Activated naive CD4-positive, alpha-beta T cell (primary cell): ENCODE measurements at regions not wholly inside any gene's neighbourhood (a gene's known extent, or its start where the extent isn't known, plus 50 kb on each side); places are given as distances from the start of the nearest gene placed in this dataset.
"Not testable (repeated sequence)": the region's sequence is repeated elsewhere in the genome, so short reads cannot be mapped to it uniquely, and the experiment has no call there.

ENCODE experiments used
- DNase-seq, 4 experiments: peaks; one replicate each; lab custom pipeline; 2025; lab: John Stamatoyannopoulos, UW

DNA sequence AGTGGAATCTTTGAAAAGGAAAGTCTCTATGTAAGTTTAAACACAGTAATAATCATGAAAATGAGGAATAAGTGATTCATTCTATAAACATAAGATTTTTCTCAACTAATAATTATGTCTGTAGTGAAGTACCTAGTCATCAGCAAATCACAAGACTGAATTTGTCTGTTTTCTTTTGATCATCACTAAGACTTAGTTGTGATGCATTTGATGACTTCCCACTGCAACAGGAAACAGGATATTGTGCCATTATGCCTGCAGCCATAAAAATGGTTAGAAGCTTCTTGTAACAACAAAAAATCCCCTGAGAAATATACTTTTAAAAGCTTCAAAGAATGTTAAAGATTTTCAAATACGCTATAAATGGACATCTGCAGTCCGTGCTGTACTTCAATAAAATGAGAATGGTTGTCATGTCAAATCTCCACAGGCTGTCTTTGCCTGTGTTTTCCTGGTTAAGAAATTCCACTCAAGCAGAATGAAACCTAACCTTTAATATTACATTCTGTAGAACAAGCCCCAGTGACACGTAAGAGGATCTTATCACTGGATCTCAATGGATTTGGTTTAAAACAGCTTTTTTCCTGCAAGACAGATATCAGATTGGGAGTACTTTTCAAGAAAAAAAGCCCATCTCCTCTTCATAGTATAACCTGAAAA, 1262.3 kb upstream of the PHF14 start:
- no peak for DNase-seq

DNA sequence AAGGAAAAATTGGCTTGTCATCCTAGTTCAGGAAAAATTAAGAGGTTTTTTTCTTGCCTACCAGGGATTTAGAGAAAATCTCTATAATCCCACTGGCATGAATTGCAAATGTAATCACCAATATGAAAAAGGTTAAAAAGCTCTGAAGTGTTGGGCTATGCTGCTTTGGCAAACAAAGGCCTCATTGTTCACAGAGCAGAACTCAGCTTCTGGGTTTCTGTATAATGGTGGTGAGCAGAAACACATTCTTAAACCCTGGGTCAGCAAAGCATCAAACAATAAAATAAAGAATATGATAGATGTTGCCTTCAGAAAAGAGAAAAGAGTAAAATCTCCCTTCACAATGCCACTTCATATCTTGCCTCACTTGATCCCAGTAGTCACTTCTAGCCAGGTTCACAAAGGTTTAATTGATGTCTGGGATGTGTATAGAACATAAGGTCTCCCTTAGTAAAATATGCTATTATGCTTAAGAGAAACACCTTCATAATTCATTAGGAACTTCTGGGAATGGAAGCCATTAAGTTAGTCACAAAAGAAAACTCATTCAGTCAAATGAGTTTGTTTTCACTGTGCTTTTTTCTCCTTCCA, 1255.5 kb upstream of the PHF14 start:
- no peak for DNase-seq

DNA sequence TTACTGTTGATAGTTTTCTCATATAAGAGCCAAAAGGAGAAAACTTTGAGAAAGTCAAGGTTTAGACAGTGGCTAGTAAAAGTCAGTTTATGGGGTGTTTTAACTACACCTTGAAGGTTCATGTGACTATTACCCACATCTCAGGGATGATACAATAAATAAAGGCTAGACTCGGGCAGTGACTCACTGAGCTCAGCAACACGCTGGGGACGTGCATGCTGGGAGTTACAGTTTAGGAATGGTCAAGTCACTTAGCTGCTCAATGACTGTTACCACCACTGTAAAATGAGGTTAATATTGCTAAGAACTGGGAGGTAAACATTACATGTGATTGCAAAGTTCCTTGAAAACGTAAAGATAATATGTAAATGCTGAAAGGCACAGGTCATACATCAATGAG, 1254.4 kb upstream of the PHF14 start:
- no peak for DNase-seq

GRCh38 chr7:9719721-9720120, 1254.0 kb upstream of the PHF14 start:
- no peak for DNase-seq

- DNase-seq = not testable (repeated sequence)
Measured at GRCh38 chr7:9725940-9726663, 1247.6 kb upstream of the PHF14 start.

DNA sequence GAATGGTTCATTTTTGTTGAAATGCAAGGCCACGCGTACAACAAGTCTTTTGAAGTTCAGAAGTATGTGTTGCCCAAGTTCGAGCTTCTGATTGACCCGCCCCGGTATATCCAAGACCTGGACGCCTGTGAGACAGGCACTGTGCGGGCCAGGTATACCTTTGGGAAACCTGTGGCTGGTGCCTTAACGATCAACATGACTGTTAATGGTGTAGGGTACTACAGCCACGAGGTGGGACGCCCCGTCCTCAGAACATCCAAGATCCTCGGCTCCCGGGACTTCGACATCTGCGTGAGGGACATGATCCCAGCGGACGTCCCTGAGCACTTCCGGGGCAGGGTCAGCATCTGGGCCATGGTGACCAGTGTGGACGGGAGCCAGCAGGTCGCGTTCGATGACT, 1246.9 kb upstream of the PHF14 start:
- not testable (repeated sequence) for DNase-seq

GRCh38 chr7:9727467-9727869, 1246.2 kb upstream of the PHF14 start:
- DNase-seq = not testable (repeated sequence)

DNA sequence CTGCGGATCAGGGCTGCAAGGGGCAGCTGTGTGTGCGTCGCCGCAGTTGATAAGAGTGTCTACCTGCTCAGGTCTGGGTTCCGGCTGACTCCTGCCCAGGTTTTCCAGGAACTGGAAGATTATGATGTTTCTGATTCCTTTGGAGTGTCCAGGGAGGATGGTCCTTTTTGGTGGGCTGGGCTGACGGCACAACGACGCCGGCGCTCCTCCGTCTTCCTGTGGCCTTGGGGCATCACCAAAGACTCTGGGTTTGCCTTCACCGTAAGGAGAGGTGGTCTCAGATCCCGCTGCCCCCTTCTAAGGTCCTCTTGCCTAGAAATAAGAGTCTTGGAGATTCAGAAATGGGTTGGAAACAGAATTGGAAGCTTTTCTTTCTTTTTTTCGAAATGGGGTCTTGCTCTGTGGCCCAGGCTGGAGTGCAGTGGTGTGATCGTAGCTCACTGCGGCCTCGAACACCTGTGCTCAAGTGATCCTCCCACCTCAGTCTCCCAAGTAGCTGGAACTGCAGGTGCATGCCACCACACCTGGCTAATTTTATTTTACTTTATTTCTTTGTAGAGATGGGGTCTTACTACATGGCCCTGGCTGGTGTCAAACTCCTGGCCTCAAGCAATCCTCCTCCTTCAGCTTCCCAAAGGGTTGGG, 1245.5 kb upstream of the PHF14 start:
- not testable (repeated sequence) for DNase-seq

DNA sequence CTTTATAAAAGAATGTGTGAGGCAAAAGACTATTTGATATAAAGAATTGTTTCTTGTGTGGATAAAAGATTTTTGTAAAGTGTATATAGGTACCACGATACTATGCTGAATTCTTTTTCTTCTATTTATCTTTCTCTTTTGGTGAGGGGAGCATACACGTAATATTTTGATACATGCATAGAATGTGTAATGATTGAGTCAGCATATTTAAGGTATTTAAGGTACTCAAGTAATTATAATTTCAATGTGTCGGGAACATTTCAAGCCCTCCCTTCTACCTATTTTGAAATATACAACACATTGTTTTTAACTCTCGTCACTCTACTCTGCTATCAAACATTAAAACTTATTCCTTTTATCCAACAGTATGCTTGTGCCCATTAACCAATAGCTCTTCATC, 1221.6 kb upstream of the PHF14 start:
- DNase-seq = no peak

- no peak for DNase-seq
Measured at GRCh38 chr7:9761224-9761623, 1212.4 kb upstream of the PHF14 start.

DNA sequence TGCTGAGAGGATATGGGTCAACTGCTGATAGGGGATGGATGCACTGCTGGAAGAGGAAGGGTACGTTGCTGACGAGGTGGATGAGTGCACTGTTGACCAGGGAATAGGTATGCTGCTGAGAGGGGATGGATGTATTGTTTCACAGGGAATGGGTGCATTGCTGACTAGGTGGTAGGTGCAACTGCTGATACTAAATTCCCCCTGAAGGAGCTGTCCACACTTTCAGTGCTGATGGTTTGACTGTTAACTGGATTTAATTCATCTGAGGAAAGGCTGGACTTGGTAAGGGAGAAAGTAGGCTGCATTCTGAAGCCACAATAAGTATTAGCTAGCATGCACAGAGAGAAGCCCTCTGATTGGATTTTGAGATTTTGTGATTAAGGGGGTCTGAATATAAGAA, 1196.8 kb upstream of the PHF14 start:
- DNase-seq = no peak

GRCh38 chr7:9778367-9778766, 1195.3 kb upstream of the PHF14 start:
- no peak for DNase-seq

GRCh38 chr7:9781710-9782109, 1192.0 kb upstream of the PHF14 start:
- DNase-seq = no peak

DNA sequence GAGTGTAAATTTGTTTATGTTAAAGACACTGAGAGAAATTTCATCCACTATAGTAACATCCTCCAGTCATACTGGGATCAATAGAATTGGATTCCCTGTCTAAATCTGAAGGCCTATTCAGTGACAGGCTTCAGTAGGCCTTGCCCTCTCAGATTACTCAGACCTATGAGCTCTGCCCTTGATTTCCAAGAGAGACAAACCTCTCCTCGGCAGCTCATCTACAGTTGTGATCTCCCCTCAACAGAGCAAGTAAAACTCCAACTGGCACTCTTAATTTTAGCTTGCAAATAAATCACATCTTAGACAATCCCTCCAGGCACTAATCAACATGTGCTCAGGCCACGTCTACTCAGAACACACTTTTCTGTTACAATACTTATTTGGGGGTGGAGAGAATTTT, 1191.4 kb upstream of the PHF14 start:
- DNase-seq = no peak

DNA sequence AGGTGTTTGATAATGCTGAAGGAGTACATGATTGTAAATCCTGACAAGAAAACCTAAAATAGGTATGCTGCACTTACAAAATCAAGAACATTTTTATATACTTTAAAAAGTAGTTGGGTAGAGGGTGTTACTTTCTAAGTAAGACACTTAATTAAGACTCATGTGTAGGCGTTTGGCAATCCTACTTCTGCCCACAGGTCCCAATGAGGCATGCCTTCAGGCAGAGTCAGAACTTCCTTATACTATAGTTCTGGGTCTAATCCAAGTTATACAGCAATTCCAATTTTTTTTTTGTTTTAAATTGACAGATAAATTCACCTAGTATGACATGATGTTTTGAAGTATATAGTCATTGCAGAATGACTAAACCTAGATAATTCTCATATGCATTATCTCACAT, 1188.5 kb upstream of the PHF14 start:
- no peak for DNase-seq

DNA sequence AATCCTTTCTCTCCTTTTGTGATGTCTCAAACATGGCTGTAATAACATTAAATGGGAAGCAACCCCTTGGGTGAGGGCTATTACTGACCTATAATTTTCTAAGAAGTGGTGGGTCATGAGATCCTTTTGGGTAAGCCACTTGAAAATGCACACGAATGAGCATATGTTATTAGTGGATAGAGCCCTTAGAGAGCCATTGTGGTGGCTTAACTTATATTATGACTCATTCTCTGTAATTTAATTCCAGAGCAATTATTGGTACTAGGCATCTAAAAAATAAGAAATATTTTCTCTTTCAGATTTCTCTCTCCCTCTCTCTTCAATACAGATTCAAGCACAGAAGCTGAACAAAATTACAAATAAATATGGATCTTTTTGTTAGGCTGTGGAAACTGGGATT, 1177.4 kb upstream of the PHF14 start:
- no peak for DNase-seq

DNA sequence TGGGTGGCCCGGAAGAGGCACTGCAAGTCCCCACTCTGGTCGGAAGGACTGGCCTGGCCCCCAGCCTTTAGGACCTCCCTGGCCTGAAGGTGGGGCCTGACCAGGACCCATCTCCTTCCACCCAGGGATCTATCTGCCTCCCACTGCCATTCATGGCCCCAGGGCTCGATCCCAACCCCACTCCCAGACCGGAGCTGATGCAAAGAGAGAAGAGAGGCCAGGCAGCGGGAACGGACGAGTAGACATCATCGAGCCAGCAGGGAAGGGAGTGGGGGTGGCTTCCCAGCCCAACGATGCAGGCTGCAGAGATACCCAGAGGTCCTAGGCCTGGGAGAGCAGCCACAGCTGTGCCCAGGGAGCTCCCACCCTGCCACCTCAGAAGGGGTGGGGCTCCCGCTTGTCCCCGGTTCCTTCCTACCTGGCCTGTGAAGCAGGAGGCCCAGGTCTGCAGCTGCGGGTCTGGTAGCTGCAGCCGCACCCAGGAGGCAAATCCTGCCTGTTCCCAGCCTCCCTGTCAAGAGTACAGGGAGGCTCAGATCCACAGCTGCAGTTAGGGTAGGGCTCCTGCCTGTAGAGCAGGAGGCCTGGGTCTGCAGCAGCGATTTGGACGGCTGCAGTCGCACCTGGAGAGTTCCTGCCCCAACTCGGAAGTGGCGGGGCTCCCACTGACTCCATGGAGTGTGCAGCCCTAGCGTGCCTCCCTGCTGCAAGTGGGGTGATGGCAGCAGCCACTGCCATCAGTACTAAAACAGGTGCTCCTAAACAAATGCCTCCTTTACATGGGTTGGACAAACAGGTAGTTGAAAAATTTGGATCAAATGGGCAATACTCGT, 1151.0 kb upstream of the PHF14 start:
- no peak for DNase-seq

GRCh38 chr7:9835199-9835598, 1138.5 kb upstream of the PHF14 start:
- no peak for DNase-seq

DNA sequence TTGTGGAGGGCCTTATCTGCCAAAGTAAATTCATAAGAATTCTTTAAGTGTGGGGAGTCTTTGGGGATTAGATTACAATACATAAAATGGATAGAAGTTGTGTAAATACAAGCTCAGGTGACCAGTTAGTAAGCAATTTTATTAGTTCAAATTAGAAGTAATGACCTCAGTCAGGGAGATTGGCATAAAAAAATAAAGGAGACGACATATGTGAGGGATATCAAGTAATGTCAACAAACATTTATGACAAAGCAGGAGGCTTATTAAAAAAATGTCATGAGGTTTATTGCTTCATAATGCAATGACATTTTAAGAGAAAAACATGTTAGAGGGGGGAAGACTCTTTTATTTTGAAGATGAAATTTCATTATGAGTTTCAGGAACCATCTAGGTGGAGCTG, 1137.0 kb upstream of the PHF14 start:
- no peak for DNase-seq

DNA sequence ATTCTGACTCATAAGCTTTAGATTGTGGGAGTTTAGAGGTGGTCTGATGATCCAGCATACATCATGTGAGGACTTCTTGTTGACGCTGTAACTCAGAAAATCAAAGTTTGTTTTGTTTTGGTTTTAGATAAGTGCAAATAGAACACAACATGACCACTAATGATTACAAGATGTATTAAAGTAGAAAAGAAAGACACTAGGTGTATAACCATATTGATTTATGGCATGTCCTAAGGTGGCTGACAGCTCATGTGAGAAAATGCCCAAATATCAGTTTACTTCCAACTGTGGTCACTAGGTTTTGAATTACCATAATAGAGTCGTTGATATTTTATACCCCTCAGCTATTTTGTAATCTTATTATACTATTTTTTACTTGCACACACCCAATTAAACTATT, 1131.4 kb upstream of the PHF14 start:
- DNase-seq = no peak

DNA sequence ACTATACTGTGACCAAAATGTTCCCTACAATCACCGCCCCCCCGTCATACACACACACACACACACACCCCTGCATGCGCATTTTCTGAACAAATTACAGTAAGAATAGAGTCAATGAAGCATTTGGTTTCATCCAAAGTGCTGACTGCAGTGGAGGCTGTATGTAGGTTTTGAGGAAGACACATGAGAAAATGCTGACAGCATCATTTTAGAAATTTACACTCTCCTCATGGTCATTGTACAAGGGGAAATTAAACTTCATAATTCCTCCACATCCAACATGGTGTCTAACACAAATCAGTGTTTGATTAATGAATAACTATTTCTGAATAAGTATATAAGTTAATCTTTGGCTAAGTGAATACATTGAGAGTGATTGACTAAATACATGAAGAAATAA, 1126.8 kb upstream of the PHF14 start:
- DNase-seq = no peak

DNA sequence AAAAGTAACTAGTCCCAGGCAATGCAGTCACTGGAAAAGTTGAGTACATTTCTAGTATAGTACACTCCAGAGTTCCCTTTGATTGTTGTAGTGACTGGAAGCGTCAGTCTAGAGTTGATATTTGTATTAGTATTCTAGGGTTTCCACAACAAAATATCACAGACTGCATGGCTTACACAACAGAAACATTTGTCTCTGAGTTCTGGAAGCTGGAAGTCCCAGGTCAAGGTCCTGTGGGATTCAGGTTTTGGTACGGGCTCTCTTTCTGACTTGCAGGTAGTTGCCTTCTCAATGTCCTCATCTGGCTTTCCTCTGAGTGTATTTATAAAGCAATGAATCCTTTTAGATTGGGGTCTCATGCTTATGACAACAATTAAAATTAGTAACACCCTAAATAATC, 1119.1 kb upstream of the PHF14 start:
- DNase-seq = no peak
